Testis (tissue), 2 donors: ENCODE measurements at regions not wholly inside any gene's neighbourhood (a gene's known extent, or its start where the extent isn't known, plus 50 kb on each side); places are given as distances from the start of the nearest gene placed in this dataset.
"Not testable (repeated sequence)": the region's sequence is repeated elsewhere in the genome, so short reads cannot be mapped to it uniquely, and the experiment has no call there.

Experiments used
- DNase-seq: peaks from one replicate; pipeline ENCODE4 v3.0.0-alpha.2; 2019
- H3K27ac ChIP-seq, 2 donors: fragments of 200-600 bp; sonication (generic); one replicate each; pipeline ENCODE4 v1.5.1; 2019
- H3K27me3 ChIP-seq: fragments of 200-600 bp; sonication (generic); one replicate; pipeline ENCODE4 v1.5.1; 2019
- H3K36me3 ChIP-seq: fragments of 200-600 bp; sonication (generic); one replicate; pipeline ENCODE4 v1.5.1; 2017; ENCODE audit warnings: low read depth; ENCODE audit errors: missing control alignments
- H3K4me1 ChIP-seq: fragments of 200-600 bp; sonication (generic); one replicate; pipeline ENCODE4 v1.5.1; 2019
- H3K4me3 ChIP-seq, 2 donors: fragments of 200-600 bp; sonication (generic); one replicate each; pipeline ENCODE4 v1.5.1; 2017 to 2019
- H3K9me3 ChIP-seq: fragments of 200-600 bp; sonication (generic); one replicate; pipeline ENCODE4 v1.5.1; 2017
- CTCF ChIP-seq, 3 experiments: fragments of 450-650 bp in 2 of 3; fragments of 200-600 bp in 1 of 3; sonication (generic) in 1 of 3; IDR thresholded peaks; one replicate each; pipeline ENCODE4 v1.5.1; 2016 to 2019; ENCODE audit warnings: antibody characterized with exemption in 3 of 3, mild to moderate bottlenecking in 2 of 3, moderate library complexity in 1 of 3
- POLR2A ChIP-seq: fragments of 450-650 bp; IDR thresholded peaks from one replicate; pipeline ENCODE4 v1.6.1; 2017; ENCODE audit warnings: antibody characterized with exemption, mild to moderate bottlenecking, moderate library complexity
- WGBS, 2 donors: methylation state at CpG; one replicate each; pipeline ENCODE4 v1.1.5; 2018; 5-methylcytosine and 5-hydroxymethylcytosine counted together
- intact Hi-C: fragments of 100-400 bp; cut with DNase I; formaldehyde crosslinking; loops from one replicate; pipeline ENCODE4 v1.15.1; 2023; ENCODE audit warnings: low total_unique reads

- 80 to 83% methylated on average over 3 of the region's 3 CpGs for WGBS, 2 donors
- intact Hi-C loops = no loop called here
Measured at GRCh38 chr7:88586890-88587289, 172.6 kb upstream of the ZNF804B start.

GRCh38 chr7:88586219-88586618 lies 173.3 kb upstream of the ZNF804B start:
- no peaks in the 10 kb centered on the region for H3K27me3 ChIP-seq
- no peaks in the 10 kb centered on the region for H3K9me3 ChIP-seq
- no peak for TF ChIP-seq CTCF (IDR thresholded peaks at IDR 0.05)
- no peak for TF ChIP-seq POLR2A
- H3K4me1 ChIP-seq = no peaks in the 10 kb centered on the region
- WGBS, 2 donors = 61 to 72% methylated on average over 3 of the region's 3 CpGs
- peak; percentile 16 for DNase-seq
- no peak overlapping the region for H3K4me3 ChIP-seq
- H3K27ac ChIP-seq = no peak overlapping the region
- intact Hi-C loops = no loop called here
- H3K36me3 ChIP-seq = no peaks in the 10 kb centered on the region

More at GRCh38 chr7:88586890-88587289, 172.6 kb upstream of the ZNF804B start:
- TF ChIP-seq CTCF (IDR thresholded peaks at IDR 0.05) (no peak), POLR2A (no peak)
- no peaks in the 10 kb centered on the region for H3K9me3 ChIP-seq
- H3K36me3 ChIP-seq = no peaks in the 10 kb centered on the region
- no peak overlapping the region for H3K4me3 ChIP-seq
- H3K4me1 ChIP-seq = no peaks in the 10 kb centered on the region
- no peaks in the 10 kb centered on the region for H3K27me3 ChIP-seq
- DNase-seq = no peak
- no peak overlapping the region for H3K27ac ChIP-seq

GRCh38 chr7:88576720-88577119 lies 182.8 kb upstream of the ZNF804B start:
- intact Hi-C loops = no loop called here
- DNase-seq = no peak

GRCh38 chr7:88566162-88566729 lies 193.3 kb upstream of the ZNF804B start:
- no peaks in the 10 kb centered on the region for H3K36me3 ChIP-seq
- H3K4me1 ChIP-seq = no peaks in the 10 kb centered on the region
- H3K27me3 ChIP-seq = no peaks in the 10 kb centered on the region
- DNase-seq = peak; percentile 15
- no peak overlapping the region for H3K27ac ChIP-seq
- intact Hi-C loops = no loop called here
- H3K4me3 ChIP-seq = no peak overlapping the region
- no peaks in the 10 kb centered on the region for H3K9me3 ChIP-seq
- TF ChIP-seq CTCF (IDR thresholded peaks at IDR 0.05) = no peak
- TF ChIP-seq POLR2A = no peak
- 55 to 58% methylated on average over 4 to 6 of the region's 6 CpGs for WGBS, 2 donors

More at GRCh38 chr7:88576720-88577119, 182.8 kb upstream of the ZNF804B start:
- no peaks in the 10 kb centered on the region for H3K27me3 ChIP-seq
- no peak overlapping the region for H3K27ac ChIP-seq
- 73 to 76% methylated on average over 2 of the region's 2 CpGs for WGBS, 2 donors
- H3K36me3 ChIP-seq = no peaks in the 10 kb centered on the region
- H3K4me1 ChIP-seq = no peaks in the 10 kb centered on the region
- TF ChIP-seq CTCF (IDR thresholded peaks at IDR 0.05) = no peak
- no peak for TF ChIP-seq POLR2A
- no peaks in the 10 kb centered on the region for H3K9me3 ChIP-seq
- no peak overlapping the region for H3K4me3 ChIP-seq

- no peak for DNase-seq
- no peaks in the 10 kb centered on the region for H3K36me3 ChIP-seq
- no peak overlapping the region for H3K4me3 ChIP-seq
- H3K27me3 ChIP-seq = no peaks in the 10 kb centered on the region
- intact Hi-C loops = no loop called here
- 82% methylated on average over 9 of the region's 9 CpGs for WGBS, 2 donors
- no peaks in the 10 kb centered on the region for H3K9me3 ChIP-seq
- H3K4me1 ChIP-seq = no peaks in the 10 kb centered on the region
- H3K27ac ChIP-seq = no peak overlapping the region
- TF ChIP-seq POLR2A (no peak), CTCF (IDR thresholded peaks at IDR 0.05) (no peak)
Measured at GRCh38 chr7:88565401-88565800, 194.1 kb upstream of the ZNF804B start.

- intact Hi-C loops, H3K4me1 ChIP-seq, DNase-seq, H3K36me3 ChIP-seq, H3K4me3 ChIP-seq, H3K27ac ChIP-seq, H3K9me3 ChIP-seq, H3K27me3 ChIP-seq: not testable (repeated sequence)
- 91 to 93% methylated on average over 15 to 17 of the region's 17 CpGs for WGBS, 2 donors
Measured at GRCh38 chr7:88556441-88556840, 203.1 kb upstream of the ZNF804B start.

GRCh38 chr7:88554847-88555246 lies 204.7 kb upstream of the ZNF804B start:
- H3K27ac ChIP-seq, H3K27me3 ChIP-seq, intact Hi-C loops, DNase-seq, H3K36me3 ChIP-seq, H3K9me3 ChIP-seq, H3K4me1 ChIP-seq, H3K4me3 ChIP-seq: not testable (repeated sequence)
- WGBS, 2 donors = 94 to 96% methylated on average over 3 to 4 of the region's 4 CpGs
